ENCODE measurements at regions not wholly inside any gene's neighbourhood (a gene's known extent, or its start where the extent isn't known, plus 50 kb on each side); places are given as distances from the start of the nearest gene placed in this dataset.

GRCh38 chr19:31113293-31113692, 235.9 kb downstream of the TSHZ3 start:
- Histone ChIP-seq H2BK20ac (ENCODE audit: low read length) (no peak overlapping the region), H3K79me2 (ENCODE audit: control insufficient read depth in 1 of 2, insufficient read depth in 2 of 2, low read length in 2 of 2) (no peaks in the 10 kb centered on the region), H2BK15ac (ENCODE audit: low read length) (no peak overlapping the region), H3K23me2 (ENCODE audit: low read depth, low read length) (no peaks in the 10 kb centered on the region), H4K91ac (replicated peaks; ENCODE audit: insufficient read length, low read length) (no peak overlapping the region), H3K4me1 (replicated peaks in 1 of 4; ENCODE audit: control insufficient read depth in 3 of 4, insufficient read depth in 4 of 4, low read length in 3 of 4) (no peaks in the 10 kb centered on the region), H3K18ac (ENCODE audit: extremely low read depth, low read length) (no peak overlapping the region), H3K36me3 (ENCODE audit: control insufficient read depth in 2 of 4, insufficient read depth in 4 of 4, low read length in 3 of 4) (no peaks in the 10 kb centered on the region), H3K4me2 (ENCODE audit: insufficient read depth in 1 of 2, low read depth in 2 of 2, low read length in 2 of 2) (no peak overlapping the region), H3K27ac (ENCODE audit: low read depth, low read length) (no peak overlapping the region), H3K79me1 (ENCODE audit: low read depth, low read length) (no peaks in the 10 kb centered on the region), H3K4me3 (ENCODE audit: extremely low read depth in 1 of 4, insufficient read depth in 2 of 4, low read depth in 3 of 4, low read length in 4 of 4) (no peak overlapping the region), H2BK12ac (ENCODE audit: low read depth, low read length) (no peak overlapping the region), H3K9me3 (ENCODE audit: insufficient read depth in 2 of 2, low read depth in 1 of 2, low read length in 1 of 2) (no peaks in the 10 kb centered on the region), H4K20me1 (replicated peaks in 1 of 2; ENCODE audit: control insufficient read depth in 1 of 2, insufficient read depth in 2 of 2, low read length in 2 of 2) (no peaks in the 10 kb centered on the region), H4K5ac (ENCODE audit: insufficient read length, low read depth, low read length) (no peak overlapping the region), H3K27me3 (replicated peaks in 1 of 4; ENCODE audit: control insufficient read depth in 3 of 4, extremely low read depth in 1 of 4, insufficient read depth in 3 of 4, low read length in 3 of 4) (no peaks in the 10 kb centered on the region), H2BK120ac (replicated peaks; ENCODE audit: low read depth, low read length) (no peak overlapping the region), H3K23ac (ENCODE audit: insufficient read length) (no peak overlapping the region), H2BK5ac (ENCODE audit: low read depth, low read length) (no peak overlapping the region), H3K9ac (replicated peaks in 1 of 4; ENCODE audit: extremely low read depth in 1 of 4, low read depth in 3 of 4, low read length in 3 of 4) (no peak overlapping the region), H2AFZ (ENCODE audit: low read length) (no peak overlapping the region), H3K56ac (replicated peaks; ENCODE audit: insufficient read length, low read depth, low read length) (no peak overlapping the region), H3K14ac (ENCODE audit: insufficient read length) (no peak overlapping the region), H4K8ac (ENCODE audit: extremely low read depth, insufficient read depth, low read length) (no peak overlapping the region), H3K4ac (replicated peaks; ENCODE audit: insufficient read length, low read depth, low read length) (no peak overlapping the region), H2AK5ac (ENCODE audit: low read depth, low read length) (no peak overlapping the region)
- ChIA-PET CTCF (ENCODE audit: partially characterized antibody) (no interaction called here), POLR2A (ENCODE audit: partially characterized antibody) (no interaction called here)
- no peak for FAIRE-seq
- no peak for DNase-seq (ENCODE audit: low read depth in 1 of 2, low spot score in 2 of 2)
- 82% methylated on average over 1 of the region's 1 CpG; no CpG with 5 or more reads in 1 of the 2 experiments for WGBS, 2 experiments (ENCODE audit: extremely low coverage in 1 of 2, insufficient coverage in 1 of 2, insufficient read length in 1 of 2, insufficient replicate concordance in 2 of 2, low coverage in 1 of 2, low lambda C conversion rate in 2 of 2, missing lambda C conversion rate in 1 of 2)
- TF ChIP-seq CBX8 (IDR thresholded peaks at IDR 0.05; ENCODE audit: borderline replicate concordance, low read depth, low read length) = no peak
- TF ChIP-seq FOSL1 (IDR thresholded peaks at IDR 0.05; ENCODE audit: insufficient read depth, low read depth, low read length) = no peak
- TF ChIP-seq SIN3A (conservative IDR thresholded peaks at IDR 0.05 in 1 of 2, IDR thresholded peaks at IDR 0.05 in 1 of 2; ENCODE audit: low read depth in 1 of 2, low read length in 2 of 2) = no peak
- no peak for TF ChIP-seq KDM5A (IDR thresholded peaks at IDR 0.05; ENCODE audit: low read length)
- no peak for TF ChIP-seq CBX5 (IDR thresholded peaks at IDR 0.05; ENCODE audit: low read depth, low read length)
- TF ChIP-seq CREB1 (IDR thresholded peaks at IDR 0.05) = no peak
- TF ChIP-seq SP4 (IDR thresholded peaks at IDR 0.05; ENCODE audit: low read length) = no peak
- TF ChIP-seq MAX (IDR thresholded peaks at IDR 0.05) = no peak
- no peak for TF ChIP-seq SAP30 (IDR thresholded peaks at IDR 0.05; ENCODE audit: insufficient read depth, insufficient replicate concordance, low read length)
- TF ChIP-seq BRCA1 (IDR thresholded peaks at IDR 0.05; ENCODE audit: low read depth, low read length) = no peak
- no peak for TF ChIP-seq YY1 (IDR thresholded peaks at IDR 0.05; ENCODE audit: low read depth, low read length)
- TF ChIP-seq KDM1A (IDR thresholded peaks at IDR 0.05; ENCODE audit: borderline replicate concordance, low read length) = no peak
